Thoracic aorta (tissue), 2 donors: ENCODE measurements at regions not wholly inside any gene's neighbourhood (a gene's known extent, or its start where the extent isn't known, plus 50 kb on each side); places are given as distances from the start of the nearest gene placed in this dataset.

Source experiments
- ATAC-seq: fragments of 150-250 bp; one replicate; pipeline ENCODE4 v1.8.0; 2017; ENCODE audit warnings: low read depth; ENCODE audit not compliant: insufficient number of reproducible peaks, low FRiP score
- DNase-seq: peaks from one replicate; pipeline ENCODE4 v3.0.0-alpha.2; 2020; ENCODE audit warnings: low spot score
- H3K27ac ChIP-seq, 2 donors: fragments of 200-600 bp; sonication (generic); 1 replicate in 1 of 2; 2 replicates in 1 of 2; pipeline ENCODE4 v1.5.1; 2016; ENCODE audit warnings: mild to moderate bottlenecking in 2 of 2, moderate library complexity in 2 of 2
- H3K27me3 ChIP-seq: fragments of 200-600 bp; sonication (generic); replicated peaks from 2 replicates; pipeline ENCODE4 v1.6.0; 2016; ENCODE audit warnings: mild to moderate bottlenecking; ENCODE audit not compliant: insufficient read depth
- H3K36me3 ChIP-seq: fragments of 200-600 bp; sonication (generic); one replicate; pipeline ENCODE4 v1.5.1; 2016
- H3K4me1 ChIP-seq, 2 donors: fragments of 200-600 bp; sonication (generic); 1 replicate in 1 of 2; 2 replicates in 1 of 2; pipeline versions ENCODE4 v1.5.1 to v1.6.0; 2016; ENCODE audit warnings: low read depth in 2 of 2, mild to moderate bottlenecking in 1 of 2; ENCODE audit not compliant: control insufficient read depth in 1 of 2
- H3K4me3 ChIP-seq: fragments of 200-600 bp; sonication (generic); 2 replicates; pipeline ENCODE4 v1.5.1; 2016; ENCODE audit warnings: mild to moderate bottlenecking
- H3K9me3 ChIP-seq: fragments of 200-600 bp; sonication (generic); 2 replicates; pipeline ENCODE4 v1.5.1; 2016
- TF ChIP-seq, protein P1 (sequence below): fragments of 200-600 bp; sonication (generic); IDR thresholded peaks from one replicate; pipeline ENCODE4 v1.5.1; 2019; ENCODE audit warnings: antibody characterized with exemption

- H3K4me3 ChIP-seq = no peak overlapping the region
- TF ChIP-seq, protein P1, sequence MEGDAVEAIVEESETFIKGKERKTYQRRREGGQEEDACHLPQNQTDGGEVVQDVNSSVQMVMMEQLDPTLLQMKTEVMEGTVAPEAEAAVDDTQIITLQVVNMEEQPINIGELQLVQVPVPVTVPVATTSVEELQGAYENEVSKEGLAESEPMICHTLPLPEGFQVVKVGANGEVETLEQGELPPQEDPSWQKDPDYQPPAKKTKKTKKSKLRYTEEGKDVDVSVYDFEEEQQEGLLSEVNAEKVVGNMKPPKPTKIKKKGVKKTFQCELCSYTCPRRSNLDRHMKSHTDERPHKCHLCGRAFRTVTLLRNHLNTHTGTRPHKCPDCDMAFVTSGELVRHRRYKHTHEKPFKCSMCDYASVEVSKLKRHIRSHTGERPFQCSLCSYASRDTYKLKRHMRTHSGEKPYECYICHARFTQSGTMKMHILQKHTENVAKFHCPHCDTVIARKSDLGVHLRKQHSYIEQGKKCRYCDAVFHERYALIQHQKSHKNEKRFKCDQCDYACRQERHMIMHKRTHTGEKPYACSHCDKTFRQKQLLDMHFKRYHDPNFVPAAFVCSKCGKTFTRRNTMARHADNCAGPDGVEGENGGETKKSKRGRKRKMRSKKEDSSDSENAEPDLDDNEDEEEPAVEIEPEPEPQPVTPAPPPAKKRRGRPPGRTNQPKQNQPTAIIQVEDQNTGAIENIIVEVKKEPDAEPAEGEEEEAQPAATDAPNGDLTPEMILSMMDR = no peak
- no peak for ATAC-seq
Measured at GRCh38 chr5:121377461-121377860, 474.2 kb upstream of the FTMT start.

DNA sequence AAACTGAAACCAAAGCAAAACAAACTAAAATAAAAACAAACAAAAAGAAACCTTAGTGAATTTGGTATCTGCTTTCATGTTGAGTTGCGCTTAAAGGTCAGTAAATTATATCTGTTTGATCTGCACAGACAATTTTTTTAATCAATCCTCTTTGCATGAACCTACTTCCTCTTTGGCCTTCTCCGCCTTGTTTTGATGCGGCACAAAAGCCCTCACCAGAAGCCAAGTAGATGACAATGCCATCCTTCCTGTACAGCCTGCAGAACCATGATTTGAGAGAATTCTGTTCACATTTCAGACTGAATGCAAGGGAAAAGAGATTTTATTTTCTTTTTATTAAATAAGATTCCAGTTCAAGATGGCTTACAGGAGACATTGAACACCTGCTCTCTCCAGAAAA lies 473.6 kb upstream of the FTMT start:
- no peaks in the 10 kb centered on the region for H3K27me3 ChIP-seq
- ATAC-seq (no peak), DNase-seq (no peak)
- no peaks in the 10 kb centered on the region for H3K36me3 ChIP-seq
- H3K4me3 ChIP-seq = no peak overlapping the region
- H3K9me3 ChIP-seq = no peaks in the 10 kb centered on the region
- TF ChIP-seq, protein P1 = no peak
- no peaks in the 10 kb centered on the region for H3K4me1 ChIP-seq
- no peak overlapping the region for H3K27ac ChIP-seq

More at GRCh38 chr5:121377461-121377860, 474.2 kb upstream of the FTMT start:
- H3K9me3 ChIP-seq = no peaks in the 10 kb centered on the region
- H3K36me3 ChIP-seq = no peaks in the 10 kb centered on the region
- H3K4me1 ChIP-seq = no peaks in the 10 kb centered on the region
- no peak for DNase-seq
- no peaks in the 10 kb centered on the region for H3K27me3 ChIP-seq
- no peak overlapping the region for H3K27ac ChIP-seq

- Histone ChIP-seq H3K27ac (no peak overlapping the region), H3K27me3 (no peaks in the 10 kb centered on the region), H3K36me3 (no peaks in the 10 kb centered on the region), H3K4me3 (no peak overlapping the region), H3K9me3 (no peaks in the 10 kb centered on the region), H3K4me1 (no peaks in the 10 kb centered on the region)
- DNase-seq (no peak), ATAC-seq (no peak)
- TF ChIP-seq, protein P1 = no peak
Measured at GRCh38 chr5:121378559-121379359, 472.9 kb upstream of the FTMT start.

DNA sequence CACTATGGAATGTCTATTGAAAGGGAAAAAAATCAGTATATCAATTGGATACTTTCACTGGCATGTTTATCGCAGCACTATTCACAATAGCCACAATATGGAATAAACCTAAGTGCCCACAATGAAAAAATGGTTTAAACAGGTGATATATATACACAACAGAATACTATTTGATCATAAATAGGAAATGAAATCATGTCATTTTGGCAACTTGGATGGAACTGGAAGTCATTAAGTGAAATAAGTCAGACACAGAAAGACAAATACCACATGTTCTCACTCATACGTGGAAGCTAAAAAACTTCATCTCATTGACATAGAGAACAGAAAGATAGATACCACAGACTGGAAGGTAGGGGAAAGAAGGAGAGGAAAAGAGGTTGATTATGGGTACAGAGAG lies 471.6 kb upstream of the FTMT start:
- H3K27ac ChIP-seq = no peak overlapping the region
- no peaks in the 10 kb centered on the region for H3K36me3 ChIP-seq
- no peaks in the 10 kb centered on the region for H3K9me3 ChIP-seq
- no peaks in the 10 kb centered on the region for H3K4me1 ChIP-seq
- H3K4me3 ChIP-seq = no peak overlapping the region
- no peak for ATAC-seq
- H3K27me3 ChIP-seq = no peaks in the 10 kb centered on the region
- TF ChIP-seq, protein P1 = no peak
- DNase-seq = no peak

DNA sequence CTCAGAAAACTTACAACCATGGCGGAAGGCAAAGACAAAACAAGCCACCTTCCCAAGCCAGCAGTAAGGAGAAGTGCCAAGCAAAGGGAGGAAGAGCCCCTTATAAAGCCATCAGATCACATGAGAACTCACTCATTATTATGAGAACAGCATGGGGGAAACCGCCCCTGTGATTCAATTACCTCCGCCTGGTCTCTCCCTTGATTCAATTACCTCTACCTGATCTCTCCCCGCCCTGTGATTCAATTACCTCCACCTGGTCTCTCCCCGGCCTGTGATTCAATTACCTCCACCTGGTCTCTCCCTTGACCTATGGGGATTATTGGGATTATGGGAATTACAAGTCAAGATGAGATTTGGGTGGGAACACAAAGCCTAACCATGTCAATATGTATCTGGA lies 467.3 kb upstream of the FTMT start:
- Histone ChIP-seq H3K27me3 (no peaks in the 10 kb centered on the region), H3K4me1 (no peaks in the 10 kb centered on the region), H3K4me3 (no peak overlapping the region), H3K9me3 (no peaks in the 10 kb centered on the region), H3K36me3 (no peaks in the 10 kb centered on the region), H3K27ac (no peak overlapping the region)
- DNase-seq = no peak
- ATAC-seq = no peak
- TF ChIP-seq, protein P1 = no peak
